ENCODE measurements at regions not wholly inside any gene's neighbourhood (a gene's known extent, or its start where the extent isn't known, plus 50 kb on each side); places are given as distances from the start of the nearest gene placed in this dataset.
"Not testable (repeated sequence)": the region's sequence is repeated elsewhere in the genome, so short reads cannot be mapped to it uniquely, and the experiment has no call there.

- no peak for DNase-seq
Observed at GRCh38 chr5:7245121-7245651, 150.8 kb upstream of the ADCY2 start.

GRCh38 chr5:7246287-7246686 is 149.7 kb upstream of the ADCY2 start:
- DNase-seq, result no peak

- DNase-seq, result no peak
Observed at GRCh38 chr5:7250004-7250403, 145.9 kb upstream of the ADCY2 start.

- no peak for DNase-seq
Observed at GRCh38 chr5:7250611-7251010, 145.3 kb upstream of the ADCY2 start.

GRCh38 chr5:7251132-7251531 is 144.8 kb upstream of the ADCY2 start:
- no peak for DNase-seq

- peak in 1 of 2 donors; percentile 13 for DNase-seq
Observed at GRCh38 chr5:7261049-7261448, 134.9 kb upstream of the ADCY2 start.

GRCh38 chr5:7261900-7262299 is 134.0 kb upstream of the ADCY2 start:
- no peak for DNase-seq

GRCh38 chr5:7263398-7264015 is 132.4 kb upstream of the ADCY2 start:
- not testable (repeated sequence) for DNase-seq

- not testable (repeated sequence) for DNase-seq
Observed at GRCh38 chr5:7265776-7266175, 130.2 kb upstream of the ADCY2 start.

GRCh38 chr5:7268722-7269121 is 127.2 kb upstream of the ADCY2 start:
- not testable (repeated sequence) for DNase-seq

GRCh38 chr5:7269591-7270274 is 126.2 kb upstream of the ADCY2 start:
- no peak for DNase-seq

GRCh38 chr5:7271435-7272084 is 124.4 kb upstream of the ADCY2 start:
- DNase-seq, result no peak

GRCh38 chr5:7272408-7272965 is 123.5 kb upstream of the ADCY2 start:
- DNase-seq, result no peak

- DNase-seq, result no peak
Observed at GRCh38 chr5:7274203-7274602, 121.7 kb upstream of the ADCY2 start.

GRCh38 chr5:7289634-7290033 is 106.3 kb upstream of the ADCY2 start:
- DNase-seq, result not testable (repeated sequence)

- DNase-seq, result not testable (repeated sequence)
Observed at GRCh38 chr5:7297821-7298220, 98.1 kb upstream of the ADCY2 start.

- DNase-seq, result not testable (repeated sequence)
Observed at GRCh38 chr5:7299731-7300130, 96.2 kb upstream of the ADCY2 start.

- DNase-seq, result not testable (repeated sequence)
Observed at GRCh38 chr5:7305000-7305674, 90.8 kb upstream of the ADCY2 start.

GRCh38 chr5:7306556-7306955 is 89.4 kb upstream of the ADCY2 start:
- DNase-seq, result peak in 1 of 2 donors; percentile 29

GRCh38 chr5:7307709-7308108 is 88.2 kb upstream of the ADCY2 start:
- not testable (repeated sequence) for DNase-seq

GRCh38 chr5:7309715-7310114 is 86.2 kb upstream of the ADCY2 start:
- DNase-seq, result not testable (repeated sequence)

GRCh38 chr5:7310656-7311055 is 85.3 kb upstream of the ADCY2 start:
- DNase-seq, result not testable (repeated sequence)

- no peak for DNase-seq
Observed at GRCh38 chr5:7315118-7315517, 80.8 kb upstream of the ADCY2 start.

All from CD4-positive, alpha-beta T cell treated with Interferon alpha-2 for 1 hour (primary cell).